Activated CD4-positive, alpha-beta T cell treated with anti-CD3 and anti-CD28 coated beads, Interleukin-2, amount 50 U/mL, for 24 hours (primary cell): ENCODE measurements at regions not wholly inside any gene's neighbourhood (a gene's known extent, or its start where the extent isn't known, plus 50 kb on each side); places are given as distances from the start of the nearest gene placed in this dataset.

Experiments used
- DNase-seq, 2 donors: peaks; one replicate each; pipeline ENCODE4 v3.0.0-alpha.2; 2020; ENCODE audit warnings: low read depth in 1 of 2, low spot score in 1 of 2

DNA sequence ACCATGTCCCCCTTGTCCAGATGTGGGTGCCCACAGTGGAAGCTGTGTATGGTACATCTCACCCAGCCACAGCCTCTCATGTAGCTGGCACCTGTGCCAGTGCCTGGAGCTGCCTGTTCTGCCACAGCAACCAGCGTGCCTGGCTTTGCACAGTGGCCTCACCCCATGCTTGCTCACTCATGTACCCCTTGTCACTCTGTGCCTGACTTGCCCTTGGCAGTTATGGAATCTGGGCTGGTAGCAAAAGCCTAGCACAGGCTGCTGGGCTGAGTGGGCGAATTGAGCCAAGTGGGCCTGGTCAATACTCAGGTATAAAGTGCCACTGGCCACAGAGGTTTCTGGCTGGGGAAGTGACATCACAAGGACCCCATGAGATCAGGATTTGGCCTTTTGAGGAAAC lies 264.2 kb downstream of the INSC start:
- no peak for DNase-seq

DNA sequence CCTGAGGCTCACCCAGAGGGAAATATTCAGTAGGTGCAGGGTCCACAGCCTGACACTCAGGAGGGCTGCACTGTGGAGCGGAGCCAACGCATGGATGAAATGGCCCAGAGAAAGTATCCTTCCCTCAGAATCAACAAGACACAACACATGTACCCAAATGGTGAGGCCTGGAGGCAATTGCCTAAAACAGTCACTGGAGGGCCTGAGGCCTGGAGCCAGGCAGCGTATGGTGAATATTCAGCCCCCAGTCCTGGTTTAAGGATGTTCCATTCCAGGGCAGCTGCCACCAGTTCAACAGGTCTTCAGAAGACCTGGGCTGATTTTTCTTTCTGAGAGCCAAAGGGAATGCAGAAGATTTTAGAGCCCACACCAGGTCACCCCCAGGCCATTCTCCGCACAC lies 264.8 kb downstream of the INSC start:
- DNase-seq: no peak

DNA sequence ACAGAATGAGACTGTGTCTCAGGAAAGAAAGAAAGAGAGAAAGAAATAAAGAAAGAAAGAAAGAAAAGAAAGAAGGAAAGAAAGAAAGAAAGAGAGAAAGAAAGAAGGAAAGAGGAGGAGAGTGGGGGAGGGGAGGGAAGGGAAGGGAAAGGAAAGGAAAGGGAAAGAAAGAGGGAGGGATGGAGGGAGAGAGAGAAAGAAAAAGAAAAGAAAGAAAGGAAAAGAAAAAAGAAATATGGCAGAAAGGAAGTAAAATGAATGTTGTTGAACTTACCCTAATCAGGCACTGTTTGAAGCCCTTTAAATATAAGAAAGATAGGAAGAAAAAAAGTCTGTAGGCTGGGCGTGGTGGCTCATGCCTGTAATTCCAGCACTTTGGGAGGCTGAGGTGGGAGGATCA lies 276.1 kb downstream of the INSC start:
- no peak for DNase-seq

DNA sequence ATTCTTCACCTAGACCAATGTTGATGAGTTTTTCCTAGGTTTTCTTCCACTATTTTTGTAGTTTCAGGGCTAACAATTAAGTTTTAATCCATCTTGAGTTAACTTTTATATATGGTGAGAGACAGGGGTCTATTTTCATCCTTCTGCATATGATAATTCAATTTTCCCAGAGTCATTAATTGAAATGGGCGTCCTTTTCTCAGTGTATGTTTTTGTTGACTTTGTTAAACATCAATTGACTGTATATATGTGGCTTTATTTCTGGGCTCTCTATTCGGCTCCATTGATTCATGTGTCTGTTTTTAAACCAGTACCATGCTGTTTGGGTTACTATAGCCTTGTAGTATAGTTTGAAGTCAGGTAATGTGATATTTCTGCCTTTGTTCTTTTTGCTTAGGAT lies 282.1 kb downstream of the INSC start:
- DNase-seq: no peak

DNA sequence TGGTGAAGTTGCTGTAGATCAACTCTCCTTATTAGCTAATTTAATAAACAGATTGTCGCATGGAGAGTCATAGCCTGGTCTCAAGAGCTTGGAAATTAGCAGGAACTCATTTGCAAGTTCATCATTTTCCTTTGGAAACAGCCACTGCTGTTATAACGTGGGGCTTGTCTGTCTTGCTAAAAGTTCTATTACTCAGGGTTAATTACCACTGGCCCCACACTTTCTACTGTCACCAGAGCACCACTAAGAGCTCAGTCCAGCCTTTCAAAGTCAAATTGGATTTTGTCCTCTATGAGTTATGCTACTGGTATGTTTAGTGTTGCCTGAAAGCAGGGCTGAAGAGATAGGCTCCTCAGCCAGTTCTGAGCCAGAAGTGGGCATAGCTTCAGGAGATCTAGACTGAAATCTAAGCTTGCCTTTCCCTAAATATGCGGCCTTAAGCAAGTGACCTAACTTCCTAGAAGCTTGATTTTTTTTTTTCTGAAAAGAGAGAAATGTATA lies 292.2 kb downstream of the INSC start:
- no peak for DNase-seq

DNA sequence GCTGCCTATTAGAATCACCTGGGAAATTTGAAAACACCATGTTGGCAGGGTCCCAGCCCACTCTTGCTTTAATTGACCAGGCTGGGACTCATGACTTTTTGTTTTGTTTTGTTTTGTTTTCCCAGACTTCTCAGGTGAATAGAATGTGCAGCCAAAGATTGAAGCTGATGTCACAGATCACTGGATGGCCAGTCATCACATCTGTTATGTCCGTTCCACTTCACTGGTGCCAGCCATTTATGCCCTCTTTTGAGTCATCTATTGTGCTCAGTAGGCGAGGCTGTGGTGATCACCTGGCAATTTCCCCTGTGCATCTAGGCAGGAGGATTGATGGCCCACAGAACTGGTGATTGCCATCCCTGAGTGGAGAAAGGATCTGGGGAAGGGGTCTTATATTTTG lies 297.3 kb downstream of the INSC start:
- no peak for DNase-seq

DNA sequence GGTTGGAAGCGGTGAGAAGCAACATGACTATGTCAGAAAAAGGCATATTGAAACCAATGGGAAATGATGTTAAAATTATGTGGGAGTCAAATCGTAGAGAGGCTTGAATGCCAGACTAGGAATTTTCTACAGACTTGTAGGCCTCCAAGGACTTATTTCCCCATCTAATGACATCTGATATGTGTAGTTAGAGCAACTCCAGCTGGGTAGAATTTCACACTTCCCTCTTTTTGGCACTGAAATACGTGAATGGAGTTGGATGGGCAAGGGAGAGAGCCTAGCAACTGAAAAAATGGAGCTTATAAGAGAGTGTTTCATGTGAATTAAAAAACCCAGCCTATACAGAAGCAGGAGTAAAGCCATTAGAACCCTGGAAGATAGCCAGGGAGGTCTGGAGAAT lies 304.2 kb downstream of the INSC start:
- no peak for DNase-seq

DNA sequence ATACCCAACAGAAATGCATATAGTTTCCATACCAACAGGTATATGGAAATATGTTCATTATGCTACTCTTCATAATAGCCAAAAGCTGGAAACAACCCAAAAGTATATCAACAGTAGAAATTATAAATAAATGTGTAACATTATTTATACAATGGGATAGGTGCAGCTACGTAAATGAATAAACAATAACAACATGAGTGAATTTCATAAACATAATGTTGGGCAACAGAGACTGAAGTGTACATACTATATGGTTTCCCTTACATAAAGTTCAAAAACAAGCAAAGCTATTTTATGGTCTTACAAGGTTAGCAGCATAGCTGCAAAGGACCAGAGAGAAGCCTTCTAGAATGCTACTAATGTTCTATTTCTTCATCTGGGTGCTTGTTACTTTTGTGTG lies 305.0 kb downstream of the INSC start:
- DNase-seq: no peak

DNA sequence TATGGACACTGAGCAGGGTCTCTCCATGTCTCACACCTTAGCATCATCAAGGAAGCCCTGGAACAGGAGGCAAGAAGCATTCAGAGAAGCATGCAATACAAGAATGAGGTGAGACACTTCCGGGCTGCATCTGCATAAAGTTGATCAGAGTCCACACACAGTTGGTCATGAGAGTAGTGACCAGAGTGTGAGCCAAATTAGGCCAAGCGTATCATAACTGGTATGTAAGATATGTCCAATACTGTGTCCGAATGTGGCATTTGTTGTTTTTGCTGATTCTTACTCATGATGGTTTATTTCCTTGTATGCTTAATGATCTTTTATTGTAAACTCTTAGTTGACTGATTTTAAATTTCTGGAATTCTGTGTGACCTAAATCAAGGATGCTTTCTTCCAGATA lies 315.7 kb downstream of the INSC start:
- DNase-seq: no peak

DNA sequence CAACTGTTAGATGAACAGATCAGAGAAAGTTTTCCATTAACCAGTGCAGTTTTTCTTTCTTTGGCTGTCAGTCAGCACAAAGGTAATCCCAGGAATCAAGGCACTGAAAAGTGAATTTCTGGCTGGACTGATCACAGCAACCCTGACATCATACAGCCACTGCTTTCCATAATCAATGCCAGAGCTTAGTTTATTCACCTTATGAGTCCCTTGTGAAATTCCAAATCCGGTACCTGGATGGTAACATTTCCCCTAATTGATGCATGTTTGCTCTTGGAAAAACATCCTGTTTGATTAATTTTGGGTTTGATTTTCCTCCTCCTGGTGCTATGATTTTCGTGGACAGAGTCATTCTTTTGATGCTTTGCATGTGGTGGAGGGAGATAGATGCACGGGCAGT lies 319.8 kb downstream of the INSC start:
- DNase-seq: no peak

DNA sequence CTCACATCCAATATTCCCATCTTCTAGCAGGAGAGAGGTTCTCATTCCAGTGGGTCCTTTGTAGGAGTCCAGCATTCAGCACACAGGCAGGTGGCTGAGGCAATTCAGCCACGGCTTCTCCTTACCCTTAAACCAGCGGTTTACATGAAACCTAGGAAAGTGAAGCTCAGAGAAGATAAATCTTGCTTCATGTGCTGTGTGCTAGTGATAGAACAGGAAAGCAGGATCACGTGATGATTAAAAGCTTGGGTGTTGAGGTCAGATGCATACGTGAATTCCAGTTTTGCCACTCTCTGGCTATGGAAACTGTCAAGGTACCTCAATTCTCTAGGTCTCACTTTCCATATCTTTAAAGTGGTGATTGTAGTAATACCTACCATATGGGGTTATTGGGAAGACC lies 331.6 kb downstream of the INSC start:
- no peak for DNase-seq

DNA sequence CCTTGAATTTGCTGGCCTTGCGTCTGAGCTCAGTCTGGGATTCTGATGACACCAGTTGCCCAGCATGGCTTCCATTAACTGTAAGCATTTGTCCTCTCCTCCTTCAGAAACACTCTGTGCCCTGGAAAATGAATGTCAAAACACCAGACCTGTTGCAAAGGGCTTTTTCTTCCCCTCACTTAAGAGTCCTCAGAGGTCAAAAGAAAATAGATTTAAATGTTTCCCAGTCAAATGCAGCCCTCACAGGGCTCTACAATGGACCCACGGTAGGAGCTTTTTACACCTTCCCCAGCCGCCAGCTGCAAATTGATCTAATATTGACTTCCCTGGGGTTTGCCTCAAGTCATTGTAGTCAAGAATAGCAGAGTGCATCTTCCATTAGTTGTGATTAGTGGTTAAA lies 332.2 kb downstream of the INSC start:
- no peak for DNase-seq

DNA sequence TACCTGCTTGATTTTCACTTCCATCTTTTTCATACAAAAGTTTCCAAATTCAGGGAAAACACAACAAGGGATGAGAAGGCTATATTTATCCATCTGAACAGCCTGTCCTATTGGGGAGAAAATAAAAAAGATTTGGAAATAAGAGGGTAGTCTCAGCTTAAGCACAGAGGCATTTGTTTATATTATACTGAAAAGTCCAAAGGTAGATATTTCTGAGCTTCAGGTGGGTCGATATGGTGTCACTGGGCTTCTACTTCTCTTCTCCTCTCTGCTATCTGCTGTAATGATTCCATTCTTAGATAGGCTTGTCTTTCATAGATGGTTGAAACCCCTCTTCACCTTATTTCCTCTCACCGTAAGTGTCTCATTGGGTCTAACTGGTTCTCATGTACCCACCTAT lies 337.0 kb downstream of the INSC start:
- no peak for DNase-seq

DNA sequence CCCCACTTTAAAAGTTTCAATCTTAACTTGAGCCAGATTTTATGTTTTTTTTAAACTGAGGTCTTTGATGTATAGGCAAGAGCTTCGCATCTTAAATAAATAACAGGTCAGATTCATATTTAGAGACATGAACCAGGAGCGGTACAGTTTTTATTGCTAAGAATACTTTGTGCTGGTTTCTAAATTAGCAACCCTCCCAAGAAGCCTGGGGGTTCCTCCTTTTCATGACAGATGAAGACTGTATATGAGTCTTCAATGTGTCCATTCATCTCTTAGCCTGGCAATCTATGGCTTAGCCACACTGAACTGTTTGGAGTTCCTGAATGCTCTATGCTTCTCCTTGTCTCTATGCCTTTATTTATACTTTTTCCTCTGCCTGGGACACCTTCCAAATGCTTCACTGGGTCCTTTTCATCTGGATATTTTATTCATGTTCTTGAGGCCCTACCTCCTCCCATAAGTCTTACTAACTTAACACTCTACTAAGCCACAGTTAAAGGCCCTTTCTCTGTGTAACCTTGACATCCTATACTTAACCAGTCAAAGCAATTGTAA lies 338.6 kb downstream of the INSC start:
- no peak for DNase-seq

DNA sequence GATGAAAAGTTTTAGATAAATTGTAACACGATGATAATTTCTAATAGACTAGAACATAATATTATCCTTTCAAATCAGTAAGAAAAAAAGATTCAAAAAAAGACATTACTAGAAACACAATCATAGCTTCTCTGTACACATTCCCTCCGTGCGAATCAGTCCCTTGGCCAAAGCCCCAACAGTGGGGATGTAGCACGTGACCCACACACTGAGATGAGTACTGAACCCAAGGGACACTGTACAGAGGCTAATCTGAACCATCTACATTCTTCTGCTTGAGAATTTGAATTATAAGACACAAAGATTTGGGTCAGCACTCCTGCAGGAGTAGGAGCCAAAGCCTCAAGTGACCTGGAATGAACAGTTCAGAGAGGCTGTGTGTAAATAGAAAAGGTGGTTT lies 353.7 kb downstream of the INSC start:
- no peak for DNase-seq

DNA sequence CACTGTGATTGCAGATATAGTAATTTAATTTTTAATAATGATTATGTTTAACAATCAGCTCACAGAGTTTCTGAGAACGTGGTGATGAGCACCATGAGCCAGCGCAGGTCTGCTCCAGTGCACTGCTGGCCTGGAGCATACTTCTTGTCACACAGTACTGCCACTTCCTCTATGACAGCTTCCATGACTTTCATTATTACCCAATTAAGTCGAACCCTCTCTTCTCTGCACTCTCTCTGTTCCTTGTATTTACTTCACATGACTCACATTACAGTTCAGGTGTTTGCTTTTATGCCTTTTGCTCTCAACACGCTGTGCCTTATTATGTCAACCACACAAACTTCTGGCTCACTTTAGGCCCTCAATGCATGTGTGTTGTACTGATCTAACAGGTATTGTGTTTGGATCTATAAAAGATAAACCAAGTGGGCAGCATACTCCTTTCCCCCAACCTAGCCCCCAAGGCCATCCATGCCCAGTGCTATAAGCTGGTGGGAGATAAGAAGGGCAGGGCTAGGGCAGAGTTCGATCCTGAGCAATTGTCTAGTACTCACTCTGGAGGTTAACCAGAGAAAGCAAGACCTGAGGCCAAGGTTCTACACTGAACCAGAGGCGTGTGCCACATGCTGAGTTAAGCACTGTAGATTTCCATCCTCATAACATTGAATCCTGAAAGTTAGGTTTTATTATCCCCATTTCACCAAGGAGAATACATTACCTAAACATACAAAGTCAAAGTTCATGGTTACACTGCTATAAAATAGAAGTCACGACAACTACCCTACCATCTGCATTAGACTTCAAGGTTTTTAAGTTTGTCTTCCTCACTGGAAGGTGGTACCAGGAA lies 356.5 kb downstream of the INSC start:
- no peak for DNase-seq

DNA sequence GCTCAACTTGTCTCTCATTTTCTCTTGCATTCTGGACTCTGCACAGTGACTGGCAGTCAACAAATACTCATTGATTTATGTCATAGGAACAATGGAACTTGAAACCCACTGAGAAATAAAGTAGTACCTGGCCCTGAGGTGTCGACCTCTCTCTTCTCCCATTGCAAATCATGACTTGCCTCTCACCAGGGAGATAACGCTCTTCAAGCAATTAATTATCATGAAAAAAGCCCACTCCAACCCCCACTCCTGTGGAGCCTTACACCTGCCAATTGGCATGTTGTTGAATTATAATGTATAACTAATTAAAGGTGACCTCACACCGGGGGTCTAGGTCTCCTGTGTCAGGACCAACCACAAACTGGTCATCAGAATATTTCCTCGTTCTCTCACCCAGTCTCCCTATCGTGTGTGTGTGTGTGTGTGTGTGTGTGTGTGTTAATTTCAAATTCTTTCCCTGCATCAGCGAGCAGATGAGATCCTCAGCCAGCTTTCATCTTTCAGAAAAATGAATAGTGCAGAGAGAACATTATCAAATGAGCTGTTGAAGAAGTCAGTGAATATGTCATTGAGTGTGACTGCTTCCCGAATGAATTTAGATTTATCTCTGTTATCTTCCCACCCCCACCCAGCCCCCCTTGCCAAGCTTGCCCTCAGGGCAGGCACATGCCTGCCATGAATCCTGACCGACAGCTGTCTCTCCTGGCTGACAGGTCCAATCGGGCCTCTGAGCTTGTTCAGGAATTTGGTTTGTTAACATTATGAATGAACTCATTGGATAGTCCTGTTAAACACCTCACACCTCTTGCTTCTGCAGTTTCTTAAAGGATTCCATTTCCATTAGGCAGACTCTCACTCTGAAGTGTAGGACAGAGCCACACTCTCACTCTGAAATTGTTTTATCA lies 357.4 kb downstream of the INSC start:
- DNase-seq: no peak

DNA sequence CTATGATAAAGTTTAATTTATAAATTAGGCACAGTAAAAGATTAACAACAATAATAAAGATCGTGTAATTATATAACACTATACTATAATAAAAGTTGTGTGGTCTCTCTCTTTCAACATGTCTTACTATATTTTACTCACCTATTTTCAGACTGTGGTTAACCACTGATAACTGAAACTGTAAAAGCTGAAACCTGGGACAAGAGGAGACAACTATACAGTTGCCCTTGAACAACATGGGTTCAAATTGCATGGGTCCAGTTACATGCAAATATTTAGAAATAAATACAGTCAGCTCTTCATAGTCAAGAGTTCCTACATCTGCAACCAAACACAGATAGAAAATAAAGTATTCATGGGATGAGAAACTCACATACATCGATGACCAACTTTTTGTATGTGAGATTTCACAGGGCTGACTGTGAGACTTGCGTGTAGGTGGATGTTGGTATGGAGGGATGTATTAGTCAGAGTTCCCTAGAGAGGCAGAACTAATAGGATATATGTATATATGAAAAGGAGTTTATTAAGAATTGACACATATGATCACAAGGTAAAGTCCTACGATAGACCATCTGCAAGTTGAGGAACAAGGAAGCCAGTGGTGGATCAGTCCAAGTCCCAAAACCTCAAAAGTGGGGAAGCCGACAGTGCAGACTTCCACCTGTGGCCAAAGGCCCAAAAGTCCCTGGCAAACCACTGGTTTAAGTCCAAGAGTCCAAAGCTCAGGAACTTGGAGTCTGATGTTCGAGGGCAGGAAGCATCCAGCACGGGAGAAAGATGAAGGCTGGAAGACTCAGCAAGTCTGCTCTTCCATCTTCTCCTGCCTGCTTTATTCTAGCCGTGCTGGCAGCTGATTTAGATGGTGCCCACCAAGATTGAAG lies 359.5 kb downstream of the INSC start:
- no peak for DNase-seq

DNA sequence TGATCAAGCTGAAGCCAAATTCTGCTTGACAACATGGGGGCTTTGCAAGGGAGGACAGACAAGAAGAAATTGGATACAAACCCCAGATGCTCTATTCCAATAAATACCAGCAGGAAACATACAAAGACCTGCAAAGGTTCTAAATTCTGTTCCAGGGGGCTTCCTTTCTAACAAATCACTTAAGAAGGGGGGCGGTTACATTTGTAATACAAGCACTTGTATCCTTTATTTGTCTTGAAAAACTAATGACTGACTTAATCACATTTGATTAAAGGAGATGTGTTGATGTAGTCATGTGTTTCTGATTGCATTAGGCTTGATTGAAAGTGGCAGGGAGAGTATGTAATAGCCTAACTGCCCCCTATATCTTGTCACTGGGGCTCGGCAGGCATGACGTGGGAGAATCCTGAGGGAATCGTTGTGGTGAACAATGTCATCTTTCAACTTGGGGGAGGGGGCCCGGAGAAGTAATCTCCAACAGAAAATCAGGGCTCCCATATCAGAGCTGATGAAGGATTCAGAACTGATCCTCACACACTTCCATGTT lies 361.7 kb downstream of the INSC start:
- no peak for DNase-seq

DNA sequence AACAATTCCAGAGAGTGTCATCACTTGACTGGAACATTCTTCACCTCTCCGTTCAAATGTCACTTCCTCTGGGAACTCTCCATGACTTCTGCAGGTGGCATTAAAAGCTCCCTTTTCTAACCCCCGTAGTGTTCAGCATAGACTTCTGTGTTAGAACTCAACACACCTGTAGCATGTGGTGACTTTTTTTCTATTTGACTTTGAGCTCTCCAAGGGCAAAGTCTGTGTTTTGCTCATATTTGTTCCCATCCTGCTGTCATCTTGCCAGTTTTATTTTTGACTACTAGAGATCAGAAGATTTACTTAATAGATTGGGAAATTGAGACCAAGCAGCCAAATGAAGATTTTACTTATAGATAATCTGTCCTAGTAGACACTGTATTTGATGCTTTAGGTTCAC lies 367.1 kb downstream of the INSC start:
- no peak for DNase-seq

DNA sequence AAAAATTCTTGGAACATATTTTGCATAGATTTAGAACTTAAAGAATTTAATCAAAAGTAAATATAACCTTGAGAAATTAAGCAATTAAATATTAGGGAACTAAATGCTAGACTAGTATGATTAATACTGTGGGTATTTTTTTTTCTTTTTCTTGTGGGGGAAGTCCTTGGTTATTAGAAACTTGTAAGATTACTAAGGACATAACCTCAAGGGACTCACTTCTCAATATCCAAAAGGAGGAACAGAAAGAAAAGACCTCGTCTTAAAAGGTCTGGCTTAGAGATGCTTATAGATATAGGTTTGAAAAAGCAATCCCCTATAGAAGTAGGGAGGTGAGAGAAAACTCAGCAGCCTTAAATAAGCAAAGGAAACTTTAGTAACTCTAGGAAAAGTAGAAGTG lies 368.5 kb downstream of the INSC start:
- no peak for DNase-seq
